ENCODE measurements at regions not wholly inside any gene's neighbourhood (a gene's known extent, or its start where the extent isn't known, plus 50 kb on each side); places are given as distances from the start of the nearest gene placed in this dataset.

DNA sequence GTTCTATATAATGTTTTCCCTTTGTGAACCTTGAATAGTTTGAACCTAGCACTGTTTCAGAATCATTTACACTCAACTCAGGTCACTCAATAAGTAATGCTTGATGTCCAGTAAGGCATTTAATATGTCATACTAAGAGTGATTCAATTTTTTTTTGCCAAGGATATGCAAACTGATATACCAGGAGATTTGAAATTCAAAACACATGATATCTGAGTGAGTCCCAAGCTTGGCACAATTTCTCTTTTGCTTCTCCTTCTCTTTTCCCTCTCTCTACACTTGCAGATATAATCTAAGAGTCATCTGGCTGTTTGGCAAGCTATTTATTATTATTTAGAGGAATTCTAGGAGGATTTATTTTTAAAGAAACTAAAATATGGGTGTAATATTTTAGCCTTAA is 61.6 kb upstream of the SPAG17 start:
- no peaks in the 10 kb centered on the region for H3K79me2 ChIP-seq (ENCODE audit: insufficient read depth, low read depth)
- no peak overlapping the region for H3K4me3 ChIP-seq (IDR thresholded peaks at IDR 0.05; ENCODE audit: insufficient read depth, low read depth, low read length)
- TF ChIP-seq, protein P1, sequence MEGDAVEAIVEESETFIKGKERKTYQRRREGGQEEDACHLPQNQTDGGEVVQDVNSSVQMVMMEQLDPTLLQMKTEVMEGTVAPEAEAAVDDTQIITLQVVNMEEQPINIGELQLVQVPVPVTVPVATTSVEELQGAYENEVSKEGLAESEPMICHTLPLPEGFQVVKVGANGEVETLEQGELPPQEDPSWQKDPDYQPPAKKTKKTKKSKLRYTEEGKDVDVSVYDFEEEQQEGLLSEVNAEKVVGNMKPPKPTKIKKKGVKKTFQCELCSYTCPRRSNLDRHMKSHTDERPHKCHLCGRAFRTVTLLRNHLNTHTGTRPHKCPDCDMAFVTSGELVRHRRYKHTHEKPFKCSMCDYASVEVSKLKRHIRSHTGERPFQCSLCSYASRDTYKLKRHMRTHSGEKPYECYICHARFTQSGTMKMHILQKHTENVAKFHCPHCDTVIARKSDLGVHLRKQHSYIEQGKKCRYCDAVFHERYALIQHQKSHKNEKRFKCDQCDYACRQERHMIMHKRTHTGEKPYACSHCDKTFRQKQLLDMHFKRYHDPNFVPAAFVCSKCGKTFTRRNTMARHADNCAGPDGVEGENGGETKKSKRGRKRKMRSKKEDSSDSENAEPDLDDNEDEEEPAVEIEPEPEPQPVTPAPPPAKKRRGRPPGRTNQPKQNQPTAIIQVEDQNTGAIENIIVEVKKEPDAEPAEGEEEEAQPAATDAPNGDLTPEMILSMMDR (conservative IDR thresholded peaks at IDR 0.05; ENCODE audit: low read depth, low read length) = no peak

DNA sequence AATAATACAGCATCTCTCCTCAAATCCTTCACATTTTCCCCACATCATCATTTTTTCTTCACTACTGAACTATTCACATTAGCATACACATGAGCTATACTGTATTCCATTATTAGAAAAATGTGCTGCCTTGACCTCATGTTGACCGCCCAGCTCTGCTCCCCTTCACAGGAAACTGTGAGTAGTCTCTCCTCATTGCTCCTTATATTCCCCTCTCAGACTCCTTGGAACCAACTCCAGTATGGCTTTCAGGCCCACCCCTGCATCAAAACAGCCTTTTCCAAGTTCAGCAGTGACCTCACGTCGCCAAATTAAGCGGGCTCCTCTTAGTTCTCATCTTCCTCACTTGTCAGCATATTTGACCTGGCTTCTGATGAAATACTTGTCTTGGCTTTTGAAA is 59.2 kb upstream of the SPAG17 start:
- no peaks in the 10 kb centered on the region for H3K27me3 ChIP-seq (ENCODE audit: insufficient read depth, low read depth)
- H3K27ac ChIP-seq = no peak overlapping the region
- no peaks in the 10 kb centered on the region for H3K79me2 ChIP-seq (ENCODE audit: insufficient read depth, low read depth)
- no peak overlapping the region for H3K4me2 ChIP-seq
- H3K4me3 ChIP-seq (IDR thresholded peaks at IDR 0.05; ENCODE audit: insufficient read depth, low read depth, low read length) = no peak overlapping the region
- H2AFZ ChIP-seq (ENCODE audit: low read depth) = no peak overlapping the region
- TF ChIP-seq, protein P1 (conservative IDR thresholded peaks at IDR 0.05; ENCODE audit: low read depth, low read length) = no peak
- H3K9ac ChIP-seq = no peak overlapping the region
- H3K36me3 ChIP-seq (ENCODE audit: insufficient read depth) = no peaks in the 10 kb centered on the region
- H3K4me1 ChIP-seq (ENCODE audit: low read depth, poor library complexity, severe bottlenecking) = no peaks in the 10 kb centered on the region
- H4K20me1 ChIP-seq (ENCODE audit: insufficient read depth) = no peaks in the 10 kb centered on the region

More for the DNA sequence above, 61.6 kb upstream of the SPAG17 start:
- Histone ChIP-seq H3K4me1 (ENCODE audit: low read depth, poor library complexity, severe bottlenecking) (no peaks in the 10 kb centered on the region), H4K20me1 (ENCODE audit: insufficient read depth) (no peaks in the 10 kb centered on the region), H2AFZ (ENCODE audit: low read depth) (no peak overlapping the region), H3K27me3 (ENCODE audit: insufficient read depth, low read depth) (no peaks in the 10 kb centered on the region), H3K36me3 (ENCODE audit: insufficient read depth) (no peaks in the 10 kb centered on the region), H3K27ac (no peak overlapping the region), H3K9ac (no peak overlapping the region), H3K4me2 (no peak overlapping the region)

DNA sequence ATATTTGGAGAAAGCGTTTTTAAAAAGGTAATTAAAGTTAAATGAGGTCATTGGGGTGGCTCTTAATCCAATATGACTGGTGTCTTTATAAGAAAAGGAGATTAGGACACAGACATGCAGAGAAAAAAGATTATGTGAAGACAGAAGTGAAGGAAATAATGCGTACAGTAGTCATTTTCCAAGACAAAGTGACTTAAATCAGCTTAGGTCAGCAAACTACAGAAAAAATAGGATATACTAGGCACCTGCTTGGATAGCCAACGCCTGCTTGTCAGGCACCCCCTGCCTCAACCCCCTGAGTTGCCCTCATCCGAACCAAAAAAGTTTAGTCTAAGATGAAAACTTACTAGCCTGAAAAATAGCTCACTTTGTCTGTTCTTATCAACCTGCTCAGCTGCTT is 58.2 kb upstream of the SPAG17 start:
- Histone ChIP-seq H3K36me3 (ENCODE audit: insufficient read depth) (no peaks in the 10 kb centered on the region), H3K27ac (no peak overlapping the region), H2AFZ (ENCODE audit: low read depth) (no peak overlapping the region), H3K4me1 (ENCODE audit: low read depth, poor library complexity, severe bottlenecking) (no peaks in the 10 kb centered on the region), H4K20me1 (ENCODE audit: insufficient read depth) (no peaks in the 10 kb centered on the region), H3K79me2 (ENCODE audit: insufficient read depth, low read depth) (no peaks in the 10 kb centered on the region), H3K27me3 (ENCODE audit: insufficient read depth, low read depth) (no peaks in the 10 kb centered on the region), H3K4me3 (IDR thresholded peaks at IDR 0.05; ENCODE audit: insufficient read depth, low read depth, low read length) (no peak overlapping the region), H3K9ac (no peak overlapping the region), H3K4me2 (no peak overlapping the region)
- TF ChIP-seq, protein P1 (conservative IDR thresholded peaks at IDR 0.05; ENCODE audit: low read depth, low read length) = no peak
